Choroid plexus epithelial cell (primary cell): ENCODE measurements at regions not wholly inside any gene's neighbourhood (a gene's known extent, or its start where the extent isn't known, plus 50 kb on each side); places are given as distances from the start of the nearest gene placed in this dataset.
"Not testable (repeated sequence)": the region's sequence is repeated elsewhere in the genome, so short reads cannot be mapped to it uniquely, and the experiment has no call there.

Experiments used
- DNase-seq: peaks from one replicate; pipeline ENCODE4 v3.0.0-alpha.2; 2010; ENCODE audit warnings: low read depth
- H3K4me3 ChIP-seq: 2 replicates; pipeline ENCODE4 v1.5.1; 2011; ENCODE audit warnings: low read depth, mild to moderate bottlenecking, control low read depth, low read length, moderate library complexity
- TF ChIP-seq, protein P1 (sequence below): conservative IDR thresholded peaks from 2 replicates; pipeline ENCODE4 v1.5.1; 2011; ENCODE audit warnings: low read depth, mild to moderate bottlenecking, control low read depth, inconsistent platforms, low read length, moderate library complexity

DNA sequence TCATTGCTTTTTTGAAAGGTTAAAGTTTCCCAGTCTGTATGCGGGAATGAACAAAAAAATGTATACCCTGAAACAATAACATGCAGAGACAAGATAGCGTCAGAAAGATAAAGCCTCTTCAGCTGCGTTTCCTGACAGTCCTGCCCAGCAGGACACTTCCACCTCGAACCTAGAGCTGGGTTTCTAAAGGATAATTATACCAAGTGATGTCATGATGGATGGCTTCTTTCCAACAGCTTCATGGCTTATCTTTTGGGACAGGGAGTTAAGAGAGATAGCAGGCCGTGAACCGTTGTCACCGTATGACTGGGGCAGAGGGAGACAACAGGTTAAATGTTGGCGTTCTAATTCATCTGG lies 267.6 kb upstream of the SGK1 start:
- DNase-seq, result peak; percentile 70
- no peak overlapping the region for H3K4me3 ChIP-seq
- TF ChIP-seq, protein P1, sequence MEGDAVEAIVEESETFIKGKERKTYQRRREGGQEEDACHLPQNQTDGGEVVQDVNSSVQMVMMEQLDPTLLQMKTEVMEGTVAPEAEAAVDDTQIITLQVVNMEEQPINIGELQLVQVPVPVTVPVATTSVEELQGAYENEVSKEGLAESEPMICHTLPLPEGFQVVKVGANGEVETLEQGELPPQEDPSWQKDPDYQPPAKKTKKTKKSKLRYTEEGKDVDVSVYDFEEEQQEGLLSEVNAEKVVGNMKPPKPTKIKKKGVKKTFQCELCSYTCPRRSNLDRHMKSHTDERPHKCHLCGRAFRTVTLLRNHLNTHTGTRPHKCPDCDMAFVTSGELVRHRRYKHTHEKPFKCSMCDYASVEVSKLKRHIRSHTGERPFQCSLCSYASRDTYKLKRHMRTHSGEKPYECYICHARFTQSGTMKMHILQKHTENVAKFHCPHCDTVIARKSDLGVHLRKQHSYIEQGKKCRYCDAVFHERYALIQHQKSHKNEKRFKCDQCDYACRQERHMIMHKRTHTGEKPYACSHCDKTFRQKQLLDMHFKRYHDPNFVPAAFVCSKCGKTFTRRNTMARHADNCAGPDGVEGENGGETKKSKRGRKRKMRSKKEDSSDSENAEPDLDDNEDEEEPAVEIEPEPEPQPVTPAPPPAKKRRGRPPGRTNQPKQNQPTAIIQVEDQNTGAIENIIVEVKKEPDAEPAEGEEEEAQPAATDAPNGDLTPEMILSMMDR, result no peak

DNA sequence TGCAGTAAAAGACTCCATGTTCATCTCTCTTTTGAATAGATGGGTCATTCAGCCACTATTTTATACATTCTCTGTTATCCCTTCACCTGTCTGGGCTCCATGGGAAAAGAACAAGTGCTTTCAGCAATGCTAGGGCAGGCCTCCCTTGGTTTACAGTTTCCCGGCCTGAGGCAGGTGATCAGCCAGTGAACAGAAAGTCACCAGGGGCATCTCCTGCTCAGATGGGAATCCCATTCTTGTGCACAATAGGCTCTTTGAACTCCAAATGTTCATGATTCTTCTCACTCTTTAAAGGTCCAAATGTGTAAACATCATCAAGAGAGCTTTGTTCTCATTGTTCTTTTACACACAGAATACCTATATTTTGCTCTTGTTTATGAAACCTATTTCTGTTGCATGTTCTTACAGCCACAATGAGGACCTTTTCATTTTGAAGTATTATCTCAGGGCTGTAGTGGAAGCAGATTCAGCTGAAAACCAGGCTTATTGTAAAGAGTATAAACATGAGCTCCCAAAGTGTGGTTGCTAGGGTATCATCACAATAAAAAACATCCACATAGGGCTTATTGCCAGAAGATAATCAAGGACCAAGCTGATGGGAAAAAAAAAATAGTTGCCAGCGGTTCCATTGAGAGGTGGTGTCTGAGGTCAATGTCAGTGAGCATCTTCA lies 267.1 kb upstream of the SGK1 start:
- H3K4me3 ChIP-seq, result no peak overlapping the region
- DNase-seq, result no peak
- TF ChIP-seq, protein P1, result no peak

DNA sequence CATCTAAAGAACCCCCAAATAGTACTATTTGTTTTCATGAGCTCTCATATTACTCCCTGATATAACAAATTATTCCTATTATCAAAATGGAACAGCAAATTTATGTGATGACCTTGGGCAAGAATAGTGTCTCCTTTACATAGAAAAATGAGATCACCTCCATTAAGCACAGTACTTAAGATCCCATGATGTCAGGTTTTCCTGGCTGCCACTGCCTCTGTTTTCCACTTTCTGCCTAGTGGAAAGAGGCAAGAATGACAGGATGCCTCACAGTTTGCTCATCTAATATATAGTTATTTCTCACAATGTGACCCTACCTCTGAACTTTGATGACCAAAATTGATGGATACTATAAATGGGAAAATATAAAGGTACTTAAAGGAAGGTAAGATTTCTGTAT lies 260.1 kb upstream of the SGK1 start:
- DNase-seq, result peak; percentile 52
- no peak overlapping the region for H3K4me3 ChIP-seq
- TF ChIP-seq, protein P1, result peak; percentile 45

DNA sequence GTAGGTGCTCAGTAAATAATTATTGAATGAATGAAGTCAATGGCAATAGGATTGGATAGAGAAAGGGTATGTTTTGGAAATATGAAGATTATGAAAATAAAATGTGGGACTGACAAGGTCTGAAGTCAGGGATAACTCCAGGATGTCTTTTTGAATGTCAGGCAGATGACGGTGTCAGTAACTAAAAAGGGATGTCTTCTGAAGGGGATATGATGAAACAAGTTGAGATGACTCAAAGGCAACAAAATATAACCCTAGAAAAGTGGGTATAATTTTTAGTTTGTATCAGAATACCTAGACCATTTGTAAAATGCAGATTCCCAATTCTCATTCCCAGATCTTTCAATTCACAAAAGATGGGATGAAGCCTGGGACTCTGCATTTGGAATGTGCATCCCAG lies 257.3 kb upstream of the SGK1 start:
- TF ChIP-seq, protein P1, result no peak
- DNase-seq, result no peak

DNA sequence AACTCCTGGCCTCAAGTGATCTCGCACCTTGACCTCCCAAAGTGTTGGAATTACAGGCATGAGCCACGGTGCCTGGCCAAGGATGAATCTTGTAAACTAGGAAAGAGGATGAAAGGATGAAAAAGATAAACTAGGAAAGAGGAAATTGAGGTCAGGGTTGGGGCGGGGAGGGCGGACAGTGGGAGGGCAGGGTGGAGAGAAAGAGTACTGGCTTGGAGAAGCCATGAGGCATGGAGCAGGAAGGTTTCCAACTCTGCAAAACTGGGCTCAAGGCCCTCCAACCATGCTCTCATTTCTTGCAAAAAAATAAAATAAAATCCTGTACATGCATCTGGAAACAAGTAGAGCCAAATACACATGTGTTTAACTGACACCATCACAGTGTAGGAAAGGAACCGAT lies 256.6 kb upstream of the SGK1 start:
- H3K4me3 ChIP-seq, result no peak overlapping the region
- DNase-seq, result no peak
- TF ChIP-seq, protein P1, result no peak

More for the DNA sequence above, 257.3 kb upstream of the SGK1 start:
- no peak overlapping the region for H3K4me3 ChIP-seq

DNA sequence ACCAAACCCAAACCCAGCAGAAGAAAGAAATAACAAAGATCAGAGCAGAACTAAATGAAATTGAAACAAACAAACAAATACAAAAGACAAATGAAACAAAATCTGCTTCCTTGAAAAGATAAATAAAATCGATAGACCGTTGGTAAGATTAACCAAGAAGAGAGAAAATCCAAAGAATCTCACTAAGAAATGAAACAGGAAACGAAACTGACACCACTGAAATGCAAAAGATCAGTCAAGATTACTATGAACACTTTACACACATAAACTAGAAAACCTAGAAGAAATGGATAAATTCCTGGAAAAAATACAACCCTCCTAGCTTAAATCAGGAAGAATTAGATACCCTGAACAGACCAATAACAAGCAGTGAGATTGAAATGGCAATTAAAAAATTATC lies 252.1 kb upstream of the SGK1 start:
- not testable (repeated sequence) for H3K4me3 ChIP-seq, DNase-seq

DNA sequence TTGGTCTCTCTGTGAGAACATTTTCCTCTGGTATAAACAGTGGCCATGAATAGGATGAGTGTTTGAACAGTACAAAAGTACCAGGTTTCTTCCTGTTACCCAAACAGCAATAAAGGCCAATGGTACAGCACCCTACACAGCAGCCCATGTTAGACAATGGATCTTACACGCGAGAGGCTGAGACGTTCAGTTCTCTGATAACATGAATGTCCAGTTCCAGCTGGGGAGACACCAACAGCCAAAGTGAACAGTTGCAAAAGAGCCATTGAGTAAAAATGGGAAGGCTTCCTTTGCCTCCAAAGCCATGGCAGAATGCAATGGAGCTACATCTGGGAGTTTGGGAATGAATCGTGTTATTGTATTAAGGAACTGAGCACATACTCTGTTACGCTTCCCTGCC lies 246.8 kb upstream of the SGK1 start:
- TF ChIP-seq, protein P1, result no peak
- no peak for DNase-seq
- no peak overlapping the region for H3K4me3 ChIP-seq

DNA sequence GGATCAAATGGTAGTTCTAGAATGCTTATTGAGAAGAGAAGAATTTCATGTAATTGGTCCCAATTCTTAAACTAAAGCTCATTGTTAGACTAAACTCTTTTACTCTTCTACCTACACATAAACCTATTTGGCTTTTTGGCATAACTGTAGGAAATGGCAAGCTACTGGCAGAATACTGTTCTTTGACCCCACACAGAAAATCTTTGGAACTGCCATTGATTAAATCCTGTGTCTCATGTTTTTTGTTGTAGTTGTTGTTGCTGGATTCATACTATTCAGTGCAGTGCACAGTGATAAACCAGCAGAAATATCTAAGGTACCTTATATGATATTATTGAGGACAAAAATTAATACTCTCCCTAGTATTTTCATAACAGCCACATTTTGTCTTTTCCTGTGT lies 242.1 kb upstream of the SGK1 start:
- no peak overlapping the region for H3K4me3 ChIP-seq
- TF ChIP-seq, protein P1, result no peak
- no peak for DNase-seq
